PC-3 (cell line): ENCODE measurements at regions not wholly inside any gene's neighbourhood (a gene's known extent, or its start where the extent isn't known, plus 50 kb on each side); places are given as distances from the start of the nearest gene placed in this dataset.

Experiments used
- CTCF ChIP-seq: fragments of 300-600 bp; sonication (generic); conservative IDR thresholded peaks from 2 replicates; pipeline ENCODE4 v1.5.1; 2017; ENCODE audit warnings: antibody characterized with exemption, low read depth, mild to moderate bottlenecking, low read length
- EZH2 ChIP-seq: fragments of 300-600 bp; sonication (generic); IDR thresholded peaks from one replicate; pipeline ENCODE4 v1.6.1; 2017; ENCODE audit warnings: antibody characterized with exemption, mild to moderate bottlenecking, low read length; ENCODE audit not compliant: unreplicated experiment
- EZH2phosphoT487 ChIP-seq: fragments of 300-600 bp; sonication (generic); IDR thresholded peaks from 2 replicates; pipeline ENCODE4 v1.6.1; 2018; ENCODE audit warnings: mild to moderate bottlenecking, antibody characterized with exemption, low read length, borderline replicate concordance

- TF ChIP-seq CTCF (no peak), EZH2phosphoT487 (no peak), EZH2 (no peak)
Observed at GRCh38 chr13:18739310-18739709, 442.3 kb downstream of the TUBA3C start.
